CD4-positive, alpha-beta T cell treated with Interleukin-12 subunit alpha and Interleukin-12 subunit beta, for 1 hour (primary cell): ENCODE measurements at regions not wholly inside any gene's neighbourhood (a gene's known extent, or its start where the extent isn't known, plus 50 kb on each side); places are given as distances from the start of the nearest gene placed in this dataset.

Experiments
- DNase-seq: peaks from one replicate; pipeline ENCODE4 v3.0.0-alpha.2; 2020

DNA sequence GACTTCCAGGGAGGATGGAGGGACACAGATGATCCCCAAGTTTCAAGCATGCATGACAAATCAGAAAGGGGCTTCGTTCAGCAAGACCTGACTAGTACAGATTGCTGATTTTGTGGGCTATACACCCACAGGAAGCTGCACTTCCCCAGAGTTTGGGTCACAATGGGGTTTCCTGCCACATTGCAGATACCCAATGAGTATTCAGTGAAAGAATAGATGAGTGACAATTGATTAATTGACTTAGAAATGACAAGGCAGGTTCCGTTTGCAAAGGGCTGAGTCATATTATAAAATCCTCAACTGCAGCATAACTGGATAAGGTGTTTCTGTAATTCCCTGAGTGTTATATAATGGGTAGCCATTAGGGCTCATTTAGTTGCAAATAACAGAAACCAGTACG is 146.6 kb upstream of the TBL1X start:
- DNase-seq: peak; percentile 27

DNA sequence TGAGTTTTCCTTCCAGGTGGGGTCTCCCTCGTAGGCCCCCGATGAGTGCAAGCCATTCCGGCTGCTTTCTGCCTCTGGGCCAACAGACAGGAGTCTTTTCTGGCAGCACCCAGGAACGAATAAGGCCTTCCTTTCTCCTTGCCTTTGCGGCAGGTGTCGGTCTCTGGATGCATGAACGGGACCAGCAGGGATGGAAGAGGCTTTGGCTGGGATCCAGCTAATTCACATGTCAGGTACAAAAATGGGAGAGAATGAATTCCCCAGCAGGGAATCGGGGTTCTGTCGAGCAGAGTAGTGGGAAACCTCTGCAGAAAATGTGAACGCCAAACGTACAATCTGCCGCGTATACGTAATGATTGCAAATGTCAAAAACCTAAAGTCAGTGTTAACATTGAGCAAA is 146.1 kb upstream of the TBL1X start:
- no peak for DNase-seq

DNA sequence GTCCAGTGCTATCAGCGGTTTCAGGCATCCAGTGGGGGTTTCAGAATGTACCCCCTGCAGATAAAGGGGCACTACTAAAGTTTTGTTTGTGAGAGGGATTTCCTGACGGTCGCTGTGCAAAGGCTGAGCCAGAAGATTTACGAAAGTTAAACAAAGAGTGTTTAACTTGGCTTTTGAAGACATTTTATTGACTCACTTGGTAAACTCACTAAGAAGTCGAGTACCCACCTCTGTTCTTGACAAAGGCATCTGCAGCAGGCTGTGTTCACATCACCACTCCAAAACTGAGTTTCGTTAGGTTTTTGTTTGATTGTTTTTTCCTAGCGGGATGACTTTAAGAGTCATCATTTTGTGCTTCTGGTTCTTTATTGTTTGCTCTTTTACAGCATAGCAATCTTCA is 143.9 kb upstream of the TBL1X start:
- no peak for DNase-seq

DNA sequence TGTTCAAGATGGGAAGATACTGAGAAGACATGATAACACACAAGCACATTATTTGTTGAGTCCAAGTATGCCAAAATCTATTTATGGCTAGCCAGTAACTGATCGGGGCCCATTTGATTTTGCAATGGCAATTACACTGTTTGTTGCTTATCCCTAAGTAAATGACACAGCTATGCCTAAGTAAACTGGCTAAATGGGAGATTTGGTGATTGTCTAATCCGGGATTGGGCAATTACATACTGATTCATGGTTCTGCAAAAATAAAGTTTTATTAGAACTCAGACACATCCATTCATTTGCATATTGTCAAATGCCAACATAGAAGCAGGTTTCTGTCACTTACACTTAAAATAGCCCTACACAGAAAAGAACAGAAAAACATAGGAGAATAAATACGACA is 140.2 kb upstream of the TBL1X start:
- DNase-seq: no peak

DNA sequence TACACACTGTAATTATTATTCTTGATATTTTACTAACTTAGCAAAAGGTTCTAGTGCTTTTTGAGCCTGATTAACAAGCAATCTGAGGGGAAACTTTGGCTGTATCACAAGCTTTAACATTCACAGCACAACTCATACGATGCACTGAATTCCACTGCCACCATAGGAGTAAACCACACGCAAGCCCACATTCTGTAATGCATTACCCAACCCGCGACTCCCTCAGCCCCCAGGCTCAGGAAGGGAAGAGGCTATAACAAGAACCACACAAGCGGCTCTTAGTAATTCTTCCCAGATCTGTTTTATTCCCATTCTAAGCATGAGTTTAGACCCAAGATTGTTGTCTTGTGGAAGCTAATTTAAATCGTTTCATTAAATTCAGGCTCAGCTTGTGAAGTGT is 138.5 kb upstream of the TBL1X start:
- no peak for DNase-seq

DNA sequence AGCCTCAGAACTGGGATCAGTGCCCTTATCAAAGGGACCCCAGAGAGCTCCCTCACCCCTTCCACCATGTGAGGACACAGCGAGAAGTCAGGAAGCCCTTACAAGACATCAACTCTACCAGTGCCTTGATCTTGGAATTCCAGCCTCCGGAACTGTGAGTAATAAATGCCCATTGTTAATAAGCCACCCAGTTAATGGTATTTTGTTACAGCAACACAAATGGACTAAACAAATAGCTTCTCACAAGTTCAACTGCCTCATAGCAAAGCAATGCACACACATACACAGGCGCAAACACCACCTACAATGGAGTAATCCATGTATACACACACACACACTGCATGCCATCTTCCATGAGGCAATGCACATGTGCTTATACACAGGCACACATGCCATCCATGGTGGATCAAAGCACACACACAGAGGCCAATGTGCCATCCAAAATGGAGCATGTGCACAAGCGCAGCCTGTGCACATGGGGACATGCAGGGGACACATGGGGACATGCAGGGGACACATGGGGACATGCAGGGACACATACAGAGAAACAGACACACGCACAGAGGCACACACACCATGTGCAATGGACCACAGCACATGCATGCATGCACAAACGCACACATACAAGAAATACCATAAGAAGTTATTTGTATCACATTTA is 137.6 kb upstream of the TBL1X start:
- no peak for DNase-seq

DNA sequence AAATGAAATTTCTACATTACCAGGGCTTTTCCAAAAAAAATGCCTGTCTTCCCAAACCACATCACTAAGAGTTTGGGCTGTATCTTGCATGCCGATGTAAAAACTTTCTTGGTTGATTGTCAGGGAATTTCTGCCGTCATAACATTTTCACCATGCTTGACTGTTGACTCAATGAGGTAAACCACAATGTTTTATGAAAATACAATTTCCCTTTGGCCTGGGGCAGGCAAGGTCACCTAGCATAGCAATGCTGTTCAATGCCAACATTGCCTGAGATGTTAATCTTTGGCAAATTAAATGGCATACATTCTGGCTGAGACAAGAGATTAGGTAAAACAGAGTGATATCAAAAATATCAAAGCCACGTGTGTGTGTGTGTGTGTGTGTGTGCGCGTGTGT is 137.1 kb upstream of the TBL1X start:
- no peak for DNase-seq

DNA sequence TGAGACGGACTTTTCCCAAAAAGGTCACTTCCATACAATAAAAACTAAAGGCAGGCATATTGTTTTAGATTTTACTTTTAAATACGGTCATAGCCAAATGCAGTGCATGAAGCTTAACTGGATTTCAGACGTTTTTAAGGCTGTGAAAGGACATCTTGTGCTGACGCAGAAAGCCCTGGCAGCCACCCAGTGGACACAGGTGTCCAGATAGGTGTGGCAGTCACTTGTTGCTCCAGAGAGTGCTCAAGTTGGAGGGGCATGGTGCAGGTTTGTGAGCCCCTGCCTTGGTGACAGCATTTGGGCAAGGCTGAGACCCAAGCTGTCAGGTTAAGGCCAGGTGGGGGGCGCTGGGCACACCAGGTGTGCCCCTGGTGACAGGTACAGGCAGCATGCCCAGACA is 135.8 kb upstream of the TBL1X start:
- DNase-seq: no peak

DNA sequence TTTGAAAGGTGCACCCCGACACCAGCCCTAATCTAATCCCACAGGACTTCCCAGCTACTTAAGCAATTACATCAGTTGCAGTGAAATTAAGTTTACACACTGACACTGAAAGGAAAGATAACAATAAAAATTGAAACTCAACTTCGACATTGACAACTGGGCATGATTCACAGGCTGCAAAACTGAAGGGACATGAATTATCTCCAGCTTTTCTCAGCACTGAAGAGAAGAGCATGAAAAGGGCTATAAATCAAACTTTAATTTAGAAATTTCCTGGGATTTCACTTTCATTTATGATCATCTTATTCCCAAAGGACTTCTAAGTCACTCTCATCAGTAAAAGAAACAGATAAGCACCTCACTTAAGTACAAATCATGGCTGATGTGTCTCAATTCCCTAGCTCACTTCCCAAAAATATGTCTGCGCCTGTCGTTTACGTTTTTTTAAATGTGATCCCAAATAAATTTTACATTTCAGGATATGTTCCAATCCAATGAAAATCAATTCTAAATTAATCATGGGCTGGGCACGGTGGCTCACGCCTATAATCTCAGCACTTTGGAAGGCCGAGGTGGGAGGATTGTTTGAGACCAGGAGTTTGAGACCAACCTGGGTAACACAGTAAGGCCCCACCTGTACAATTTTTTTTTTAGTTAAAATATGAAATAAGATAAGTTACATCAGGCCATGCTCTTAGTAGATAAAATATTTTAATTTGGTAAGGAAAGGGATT is 134.4 kb upstream of the TBL1X start:
- DNase-seq: no peak

DNA sequence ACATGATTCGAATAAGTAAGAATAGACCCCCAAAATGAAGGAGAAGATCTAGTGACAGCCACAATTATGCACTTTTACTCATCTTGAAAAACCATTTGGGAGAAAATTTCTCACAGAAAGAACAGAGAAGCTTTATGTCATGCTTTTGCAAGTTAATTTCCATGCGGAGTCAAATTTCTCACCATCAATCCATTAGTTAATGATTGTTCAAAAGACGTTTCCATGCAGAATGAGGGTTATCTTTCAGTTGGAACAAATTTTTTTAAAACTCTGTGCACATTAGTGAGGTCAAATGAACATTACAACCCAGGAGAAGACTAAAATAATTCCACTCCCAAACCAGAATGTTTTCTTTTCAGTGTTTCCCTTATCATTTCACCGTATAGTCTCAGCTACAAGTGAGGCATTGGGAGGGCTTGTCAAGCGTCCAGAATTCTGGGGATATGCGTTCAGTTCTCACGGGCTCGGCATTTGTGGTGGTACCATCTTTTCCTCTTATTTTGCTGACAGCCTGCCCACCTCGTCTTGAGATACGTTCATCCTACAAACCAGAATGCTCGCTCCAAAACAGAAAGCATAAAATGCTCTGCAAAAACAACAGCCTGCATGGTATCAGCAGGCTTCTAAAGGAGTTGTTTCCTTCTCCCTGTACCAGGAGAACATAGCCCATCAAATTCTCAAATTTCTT is 130.8 kb upstream of the TBL1X start:
- no peak for DNase-seq

DNA sequence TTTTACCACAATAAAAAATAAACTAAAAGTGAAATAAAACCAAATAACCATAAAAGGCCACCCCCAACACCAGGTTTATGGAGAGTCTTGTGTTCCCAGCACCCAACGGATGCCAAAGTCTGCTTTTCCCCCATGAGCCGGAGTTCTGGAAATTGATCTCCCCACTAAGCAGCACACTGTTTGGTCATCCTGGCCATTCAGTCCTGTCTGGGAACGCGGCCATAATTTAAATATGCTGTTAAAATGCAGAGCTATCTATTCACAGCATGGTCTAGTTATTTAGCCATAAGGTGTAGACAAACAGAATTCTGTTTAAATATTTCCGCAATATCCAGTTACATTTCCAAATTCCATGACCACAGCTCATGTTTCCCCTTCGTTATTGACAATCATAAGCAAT is 129.6 kb upstream of the TBL1X start:
- DNase-seq: no peak

DNA sequence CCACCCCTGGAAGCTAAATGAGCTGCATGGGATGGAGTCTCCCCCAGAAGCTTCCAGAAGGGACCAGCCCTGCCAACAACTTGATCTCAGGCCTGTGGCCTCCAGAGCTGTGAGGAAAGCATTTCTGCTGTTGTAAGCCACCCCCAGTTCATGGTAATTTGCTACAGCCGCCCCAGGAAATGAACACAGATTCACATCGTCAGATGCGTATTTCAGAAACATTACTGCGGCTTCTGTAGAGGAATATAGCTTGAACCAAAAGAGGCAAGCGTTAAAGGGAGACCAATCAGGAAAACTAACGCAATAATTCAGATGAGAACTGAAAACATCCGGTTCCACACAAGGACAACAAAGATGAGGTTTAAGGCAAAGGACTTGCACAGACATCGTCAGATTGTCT is 128.4 kb upstream of the TBL1X start:
- no peak for DNase-seq

DNA sequence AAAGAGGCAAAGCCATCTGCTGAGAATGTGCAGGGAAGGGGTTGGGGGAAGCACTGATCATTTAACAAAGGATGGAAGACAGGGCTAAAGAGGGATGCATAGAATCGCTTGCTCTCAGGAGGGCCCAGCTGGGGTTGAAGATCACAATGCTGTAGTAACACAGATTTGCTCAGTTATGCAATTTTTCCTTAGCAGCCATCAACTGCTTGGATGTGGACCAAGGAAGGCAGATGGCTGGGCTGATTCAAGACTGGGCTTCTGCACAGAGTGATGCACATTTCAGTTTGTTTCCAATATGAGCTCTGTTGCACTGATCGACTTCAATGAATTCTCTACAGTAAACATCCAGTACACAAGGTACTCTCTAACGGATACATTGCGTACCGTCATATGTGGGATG is 127.8 kb upstream of the TBL1X start:
- no peak for DNase-seq

DNA sequence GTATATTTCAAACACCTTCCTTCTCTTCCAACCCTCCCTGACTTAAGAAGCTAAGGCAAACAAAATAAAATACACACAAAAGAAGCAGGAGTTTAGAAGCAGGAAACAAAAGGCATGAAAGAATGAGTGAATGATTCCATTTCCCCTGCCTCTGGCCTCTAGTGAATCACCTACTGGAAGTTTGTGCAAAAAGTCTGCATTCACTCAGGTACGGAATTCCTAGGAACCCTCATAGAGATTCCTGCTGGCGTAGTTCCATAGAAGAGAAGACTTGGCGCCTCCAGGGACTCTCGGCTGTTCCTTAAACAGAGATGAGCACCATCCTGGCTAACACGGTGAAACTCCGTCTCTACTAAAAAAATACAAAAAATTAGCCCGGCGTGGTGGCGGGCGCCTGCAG is 125.9 kb upstream of the TBL1X start:
- no peak for DNase-seq

DNA sequence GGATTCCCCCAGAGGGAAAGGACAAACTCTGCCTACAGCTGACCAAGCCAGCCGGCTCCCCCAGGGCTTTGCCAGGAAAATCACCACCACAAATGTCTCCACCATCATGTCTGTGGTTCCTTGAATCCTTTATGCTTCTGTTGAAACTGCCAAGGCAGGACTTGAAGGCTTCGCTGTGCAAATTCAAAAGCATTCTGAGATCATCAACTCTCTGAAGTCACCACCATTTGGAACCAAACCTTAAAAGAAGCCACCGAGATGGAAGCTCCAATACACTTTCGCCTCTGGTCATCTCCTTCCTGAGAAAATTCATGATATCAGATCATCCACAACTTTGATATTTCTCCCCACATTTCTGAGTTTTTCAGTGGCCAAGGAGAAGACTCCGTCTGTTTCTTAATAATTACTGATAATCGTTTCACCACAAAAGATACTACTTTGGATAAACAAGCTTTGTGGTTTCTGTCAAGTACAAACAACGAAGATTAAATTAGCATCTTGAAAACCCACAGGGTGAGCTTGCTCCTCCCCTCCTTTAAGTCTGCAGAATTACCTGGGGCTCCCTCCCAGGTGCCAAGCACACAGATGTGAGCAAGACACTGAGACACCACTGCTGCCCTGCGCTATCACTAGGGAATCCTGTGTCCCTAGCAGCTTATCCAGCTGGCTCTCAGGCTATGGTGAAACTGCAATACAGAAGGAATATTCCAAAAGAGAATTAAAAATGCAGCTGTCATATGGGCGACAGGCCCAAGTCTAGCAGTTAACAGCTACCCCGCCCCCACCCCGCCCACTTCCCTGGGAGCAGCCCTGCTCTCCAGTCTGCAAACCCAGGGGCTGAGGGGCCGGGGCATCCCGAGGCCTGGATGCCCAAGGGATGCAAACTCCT is 125.0 kb upstream of the TBL1X start:
- DNase-seq: peak; percentile 51

DNA sequence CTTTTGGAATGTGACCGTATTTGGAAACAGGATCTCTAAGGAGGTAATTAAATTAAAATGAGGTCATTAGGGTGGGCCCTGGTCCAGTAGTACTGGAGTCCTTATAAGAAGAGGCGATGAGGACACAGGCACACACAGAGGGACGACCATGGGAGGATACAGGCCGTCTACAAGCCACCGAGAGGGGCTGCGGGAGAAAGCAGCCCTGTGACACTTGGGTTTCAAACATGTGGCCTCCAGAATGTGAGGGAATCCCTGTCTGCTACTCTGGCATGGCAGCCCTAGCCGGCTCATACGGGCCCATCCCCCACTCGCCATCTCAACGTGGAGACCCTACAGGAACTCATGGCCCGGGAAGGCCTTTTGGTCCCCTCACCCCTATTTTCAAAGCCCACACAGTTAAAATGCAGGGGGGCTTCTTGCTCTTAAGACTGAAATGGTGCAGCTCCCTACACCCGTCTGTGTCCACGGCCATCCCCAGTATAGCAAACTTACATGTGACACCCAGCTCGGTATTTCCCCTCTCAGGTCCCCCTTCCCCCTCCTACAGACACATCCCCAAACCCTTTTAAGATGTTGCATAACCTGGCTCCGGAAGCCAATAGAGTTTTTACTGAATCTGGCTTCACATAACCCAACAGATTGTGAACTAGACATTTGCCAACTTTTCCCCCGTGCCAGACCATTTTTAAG is 124.1 kb upstream of the TBL1X start:
- peak; percentile 77 for DNase-seq

DNA sequence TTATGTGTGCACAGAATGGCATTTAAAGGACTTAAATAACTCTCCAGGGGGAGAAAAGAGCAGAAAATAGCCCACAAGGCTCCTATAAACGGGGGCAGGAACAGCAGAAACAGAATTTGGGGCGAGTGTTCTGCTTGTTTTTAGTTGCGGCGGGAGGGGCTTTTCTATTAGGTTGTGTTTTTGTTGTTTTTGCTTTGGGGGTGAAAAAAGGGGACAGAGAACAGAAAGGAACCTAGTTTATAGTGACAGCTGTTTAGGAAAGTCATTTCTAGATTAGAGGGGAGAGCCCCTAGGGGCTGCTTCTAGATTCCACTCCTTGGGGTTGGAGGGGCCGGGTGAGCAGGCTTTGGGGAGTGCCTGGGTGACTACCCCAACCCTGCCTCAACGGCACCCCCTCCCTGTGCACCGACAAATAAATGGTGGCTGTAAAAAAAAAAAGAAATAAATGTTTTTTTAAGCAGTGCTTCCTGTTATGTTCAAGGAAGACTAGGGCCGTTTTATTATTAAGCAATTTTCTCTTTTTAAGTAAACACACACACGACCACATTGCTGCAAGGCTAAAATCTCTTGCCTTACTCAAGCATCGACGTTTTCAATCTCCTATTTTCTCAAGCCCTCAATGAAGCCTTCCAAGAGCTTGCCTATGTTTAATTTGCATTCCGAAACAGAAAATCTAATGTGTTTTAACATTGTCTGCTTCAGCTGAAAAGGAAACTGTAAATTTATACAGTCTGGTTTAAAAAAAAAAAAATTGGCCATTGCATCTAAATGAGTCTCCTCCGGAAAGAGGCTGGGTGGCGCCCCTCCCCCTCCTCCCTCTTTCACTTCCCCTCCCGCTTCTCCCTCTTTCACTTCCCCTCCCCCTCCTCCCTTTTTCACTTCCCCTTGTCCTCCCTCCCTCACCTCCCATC is 123.3 kb upstream of the TBL1X start:
- peak; percentile 70 for DNase-seq

DNA sequence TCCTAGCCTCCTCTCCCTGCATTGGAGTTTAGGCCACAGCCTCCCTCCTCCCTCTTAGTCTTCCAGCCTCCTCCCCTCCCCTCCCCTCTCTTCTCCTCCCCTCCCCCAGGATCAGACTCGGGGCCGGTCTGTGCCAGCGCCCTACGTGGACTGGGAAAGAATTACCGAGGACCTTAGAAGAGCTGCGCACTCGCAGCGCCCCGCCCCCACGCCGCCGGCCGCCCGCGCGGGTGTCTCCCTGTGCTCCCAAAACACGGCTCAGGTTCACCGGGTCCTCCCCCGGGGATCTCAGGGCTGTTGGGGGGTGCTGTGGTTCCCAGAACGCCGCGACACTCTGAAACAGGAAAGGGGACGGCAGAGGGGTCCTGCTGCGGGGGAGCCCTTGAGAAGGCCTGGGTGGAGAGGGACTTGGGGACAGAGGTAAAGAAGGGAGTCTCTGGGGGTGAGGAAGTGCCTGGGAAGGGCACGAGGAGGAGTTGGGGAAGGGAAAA is 122.3 kb upstream of the TBL1X start:
- peak; percentile 67 for DNase-seq

DNA sequence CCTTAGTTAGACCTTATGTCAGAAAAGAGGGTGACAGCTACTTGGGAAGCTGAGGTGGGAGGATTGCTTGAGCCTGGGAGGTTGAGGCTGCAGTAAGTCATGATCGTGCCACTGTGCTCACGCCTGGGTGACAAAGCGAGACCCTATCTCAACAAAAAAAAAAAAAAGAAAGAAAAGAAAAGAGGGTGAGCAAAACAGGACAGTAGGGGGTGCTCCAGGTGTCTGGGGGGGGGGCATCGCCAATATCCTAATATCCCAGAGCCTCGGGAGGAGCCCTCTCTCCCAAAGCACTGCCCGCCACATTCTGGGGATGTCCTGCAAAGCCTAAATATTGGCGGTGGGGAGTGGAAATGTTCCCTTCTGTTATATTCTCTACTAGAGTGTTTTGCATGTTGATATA is 120.9 kb upstream of the TBL1X start:
- DNase-seq: no peak

DNA sequence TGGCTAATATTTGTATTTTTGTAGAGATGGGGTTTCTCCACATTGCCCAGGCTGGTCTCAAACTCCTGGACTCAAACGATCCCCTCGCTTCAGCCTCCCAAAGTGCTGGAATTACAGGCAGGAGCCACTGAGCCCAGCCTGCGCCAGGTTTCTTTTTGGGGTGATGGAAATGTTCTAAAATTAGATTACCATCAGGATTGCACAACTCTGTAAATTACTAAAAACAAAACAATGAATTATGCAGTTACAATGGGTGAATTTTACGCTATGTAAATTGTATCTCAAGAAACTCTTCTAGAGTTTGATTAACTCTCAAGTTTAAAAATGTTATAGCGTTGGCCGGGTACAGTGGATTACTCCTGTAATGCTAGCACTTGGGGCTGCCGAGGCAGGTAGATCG is 118.9 kb upstream of the TBL1X start:
- DNase-seq: no peak
